Keratinocyte (primary cell): ENCODE measurements at regions not wholly inside any gene's neighbourhood (a gene's known extent, or its start where the extent isn't known, plus 50 kb on each side); places are given as distances from the start of the nearest gene placed in this dataset.

Experiments used
- DNase-seq: peaks from one replicate; pipeline ENCODE4 v3.0.0-alpha.2; 2011; ENCODE audit warnings: low read depth, missing footprints, low spot score
- FAIRE-seq: peaks from 2 replicates; lab custom pipeline; 2011; peaks lifted over from hg19 to GRCh38; lab: Jason Lieb, UNC
- H2AFZ ChIP-seq: 2 replicates; pipeline ENCODE4 v1.6.0; 2012; ENCODE audit warnings: low read length, control low read depth, inconsistent platforms; ENCODE audit not compliant: control insufficient read depth
- H3K27ac ChIP-seq: 2 replicates; pipeline ENCODE4 v1.5.1; 2011; ENCODE audit warnings: low read length; ENCODE audit not compliant: control insufficient read depth, insufficient read depth
- H3K27me3 ChIP-seq: 3 replicates; pipeline ENCODE4 v1.6.0; 2011; ENCODE audit warnings: low read length; ENCODE audit not compliant: control insufficient read depth, insufficient read depth; ENCODE audit errors: extremely low read depth
- H3K36me3 ChIP-seq, 2 experiments: 2 replicates in 1 of 2; 3 replicates in 1 of 2; pipeline ENCODE4 v1.5.1; 2011; ENCODE audit warnings: low read length in 2 of 2, mild to moderate bottlenecking in 1 of 2; ENCODE audit not compliant: control insufficient read depth in 2 of 2, insufficient read depth in 2 of 2; ENCODE audit errors: extremely low read depth in 1 of 2
- H3K4me1 ChIP-seq: 3 replicates; pipeline ENCODE4 v1.5.1; 2011; ENCODE audit warnings: low read length; ENCODE audit not compliant: control insufficient read depth, insufficient read depth; ENCODE audit errors: extremely low read depth
- H3K4me2 ChIP-seq: 3 replicates; pipeline ENCODE4 v1.6.0; 2011; ENCODE audit warnings: low read depth, low read length; ENCODE audit not compliant: control insufficient read depth, insufficient read depth; ENCODE audit errors: extremely low read depth
- H3K4me3 ChIP-seq, 3 experiments: fragments of 200-600 bp in 1 of 3; sonication (generic) in 1 of 3; 2 replicates in 2 of 3; 3 replicates in 1 of 3; pipeline ENCODE4 v1.5.1; 2011 to 2016; ENCODE audit warnings: low read length in 3 of 3, mild to moderate bottlenecking in 3 of 3, control low read depth in 2 of 3, inconsistent platforms in 1 of 3, low read depth in 1 of 3, mixed read lengths in 1 of 3, mixed run types in 1 of 3, moderate library complexity in 1 of 3; ENCODE audit not compliant: control insufficient read depth in 2 of 3, insufficient read depth in 2 of 3; ENCODE audit errors: extremely low read depth in 1 of 3
- H3K79me2 ChIP-seq: 2 replicates; pipeline ENCODE4 v1.6.0; 2012; ENCODE audit warnings: low read length; ENCODE audit not compliant: control insufficient read depth, insufficient read depth
- H3K9ac ChIP-seq: 3 replicates; pipeline ENCODE4 v1.6.0; 2011; ENCODE audit warnings: low read length; ENCODE audit not compliant: control insufficient read depth, insufficient read depth; ENCODE audit errors: extremely low read depth
- H3K9me1 ChIP-seq: 3 replicates; pipeline ENCODE4 v1.6.0; 2011; ENCODE audit warnings: low read length; ENCODE audit not compliant: control insufficient read depth, insufficient read depth; ENCODE audit errors: extremely low read depth
- H3K9me3 ChIP-seq: 2 replicates; pipeline ENCODE4 v1.5.1; 2012; ENCODE audit warnings: low read depth, low read length; ENCODE audit not compliant: control insufficient read depth
- H4K20me1 ChIP-seq: 3 replicates; pipeline ENCODE4 v1.6.0; 2011; ENCODE audit warnings: low read length; ENCODE audit not compliant: control insufficient read depth, insufficient read depth; ENCODE audit errors: extremely low read depth
- CTCF ChIP-seq, 3 experiments: IDR thresholded peaks in 1 of 3; conservative IDR thresholded peaks in 1 of 3; optimal IDR thresholded peaks in 1 of 3; 2 replicates in 2 of 3; 3 replicates in 1 of 3; pipeline versions ENCODE3 to v1.5.1; 2011; ENCODE audit warnings: low read length in 3 of 3, mild to moderate bottlenecking in 3 of 3, moderate library complexity in 2 of 3, control low read depth in 1 of 3, inconsistent platforms in 1 of 3; ENCODE audit not compliant: insufficient read depth in 2 of 3; ENCODE audit errors: extremely low read depth in 1 of 3
- EZH2 ChIP-seq: IDR thresholded peaks from one replicate; pipeline ENCODE4 v1.6.1; 2012; ENCODE audit warnings: inconsistent platforms, mild to moderate bottlenecking, low read length, moderate library complexity
- dilution Hi-C: fragments of 300-500 bp; cut with MboI; formaldehyde crosslinking; loops from one replicate; pipeline ENCODE4 v1.7.0; 2020; ENCODE audit warnings: low sequenced_read_pairs; ENCODE audit not compliant: extremely low pct_ligation_motif_present

- no peak overlapping the region for H3K4me3 ChIP-seq
- H3K27me3 ChIP-seq, result no peaks in the 10 kb centered on the region
- no peaks in the 10 kb centered on the region for H3K9me1 ChIP-seq
- H3K9me3 ChIP-seq, result no peaks in the 10 kb centered on the region
- FAIRE-seq (no peak), DNase-seq (no peak)
- no peak overlapping the region for H3K4me2 ChIP-seq
- H3K27ac ChIP-seq, result no peak overlapping the region
- no peaks in the 10 kb centered on the region for H3K36me3 ChIP-seq
- H4K20me1 ChIP-seq, result no peaks in the 10 kb centered on the region
- H3K4me1 ChIP-seq, result no peaks in the 10 kb centered on the region
- dilution Hi-C loops, result no loop called here
- H3K9ac ChIP-seq, result no peak overlapping the region
- H2AFZ ChIP-seq, result no peak overlapping the region
- TF ChIP-seq EZH2, result no peak
- TF ChIP-seq CTCF (optimal IDR thresholded peaks at IDR 0.05 in 1 of 3, IDR thresholded peaks at IDR 0.05 in 1 of 3, conservative IDR thresholded peaks at IDR 0.05 in 1 of 3; ENCODE audit: extremely low read depth in 1 of 3, insufficient read depth in 2 of 3, low read length in 3 of 3), result no peak
- no peaks in the 10 kb centered on the region for H3K79me2 ChIP-seq
Measured at GRCh38 chr2:78734221-78734620, 291.3 kb upstream of the REG3G start.

GRCh38 chr2:78739282-78739681, 286.2 kb upstream of the REG3G start:
- dilution Hi-C loops, result no loop called here
- no peak for FAIRE-seq
- TF ChIP-seq EZH2 (no peak), CTCF (optimal IDR thresholded peaks at IDR 0.05 in 1 of 3, IDR thresholded peaks at IDR 0.05 in 1 of 3, conservative IDR thresholded peaks at IDR 0.05 in 1 of 3; ENCODE audit: extremely low read depth in 1 of 3, insufficient read depth in 2 of 3, low read length in 3 of 3) (no peak)

More at GRCh38 chr2:78739282-78739681, 286.2 kb upstream of the REG3G start:
- Histone ChIP-seq H3K36me3 (no peaks in the 10 kb centered on the region), H3K4me2 (no peak overlapping the region), H3K9me1 (no peaks in the 10 kb centered on the region), H3K4me3 (no peak overlapping the region), H3K27ac (no peak overlapping the region), H3K9me3 (no peaks in the 10 kb centered on the region), H2AFZ (no peak overlapping the region), H3K9ac (no peak overlapping the region), H3K79me2 (no peaks in the 10 kb centered on the region), H3K4me1 (no peaks in the 10 kb centered on the region), H4K20me1 (no peaks in the 10 kb centered on the region), H3K27me3 (no peaks in the 10 kb centered on the region)
- DNase-seq, result no peak
